Esophagus muscularis mucosa (tissue), 4 donors: ENCODE measurements at regions not wholly inside any gene's neighbourhood (a gene's known extent, or its start where the extent isn't known, plus 50 kb on each side); places are given as distances from the start of the nearest gene placed in this dataset.
A peak's percentile ranks its signal among the peaks of the same experiment; 100 is the strongest.

Experiments
- DNase-seq: peaks from one replicate; pipeline ENCODE4 v3.0.0-alpha.2; 2017; ENCODE audit errors: extremely low spot score
- H3K27ac ChIP-seq, 4 donors: fragments of 200-600 bp; sonication (generic); replicated peaks in 1 of 4; 1 replicate in 3 of 4; 2 replicates in 1 of 4; pipeline ENCODE4 v1.5.1; 2016 to 2019; ENCODE audit warnings: mild to moderate bottlenecking in 1 of 4
- H3K27me3 ChIP-seq, 4 donors: fragments of 200-600 bp; sonication (generic); one replicate each; pipeline versions ENCODE4 v1.5.1 to v1.6.0; 2016 to 2019
- H3K36me3 ChIP-seq, 4 donors: fragments of 200-600 bp; sonication (generic); one replicate each; pipeline ENCODE4 v1.5.1; 2016 to 2019
- H3K4me1 ChIP-seq, 4 donors: fragments of 200-600 bp; sonication (generic); one replicate each; pipeline ENCODE4 v1.5.1; 2016 to 2019
- H3K4me3 ChIP-seq, 4 donors: fragments of 200-600 bp; sonication (generic); 1 replicate in 2 of 4; 2 replicates in 2 of 4; pipeline ENCODE4 v1.5.1; 2016 to 2019; ENCODE audit warnings: mild to moderate bottlenecking in 4 of 4, moderate library complexity in 1 of 4
- H3K9me3 ChIP-seq, 4 donors: fragments of 200-600 bp; sonication (generic); 1 replicate in 3 of 4; 2 replicates in 1 of 4; pipeline ENCODE4 v1.5.1; 2016 to 2019
- CTCF ChIP-seq, 3 experiments: fragments of 200-600 bp in 2 of 3; fragments of 450-650 bp in 1 of 3; sonication (generic) in 2 of 3; IDR thresholded peaks; one replicate each; pipeline ENCODE4 v1.5.1; 2017 to 2019; ENCODE audit warnings: antibody characterized with exemption in 3 of 3, mild to moderate bottlenecking in 2 of 3, moderate library complexity in 1 of 3
- EP300 ChIP-seq: sonication (generic); formaldehyde crosslinking; IDR thresholded peaks from one replicate; pipeline ENCODE4 v1.6.1; 2017; ENCODE audit warnings: antibody characterized with exemption
- POLR2A ChIP-seq: fragments of 450-650 bp; IDR thresholded peaks from one replicate; pipeline ENCODE4 v1.6.1; 2017; ENCODE audit warnings: antibody characterized with exemption, moderate library complexity, mild to moderate bottlenecking, low read depth
- POLR2AphosphoS5 ChIP-seq, 2 donors: sonication (generic); formaldehyde crosslinking; IDR thresholded peaks; one replicate each; pipeline ENCODE4 v1.6.1; 2017; ENCODE audit warnings: antibody characterized with exemption in 2 of 2
- WGBS: methylation state at CpG from one replicate; pipeline ENCODE4 v1.1.5; 2018; 5-methylcytosine and 5-hydroxymethylcytosine counted together
- intact Hi-C: fragments of 100-400 bp; cut with DNase I; formaldehyde crosslinking; loops from one replicate; pipeline ENCODE4 v1.15.1; 2023

DNA sequence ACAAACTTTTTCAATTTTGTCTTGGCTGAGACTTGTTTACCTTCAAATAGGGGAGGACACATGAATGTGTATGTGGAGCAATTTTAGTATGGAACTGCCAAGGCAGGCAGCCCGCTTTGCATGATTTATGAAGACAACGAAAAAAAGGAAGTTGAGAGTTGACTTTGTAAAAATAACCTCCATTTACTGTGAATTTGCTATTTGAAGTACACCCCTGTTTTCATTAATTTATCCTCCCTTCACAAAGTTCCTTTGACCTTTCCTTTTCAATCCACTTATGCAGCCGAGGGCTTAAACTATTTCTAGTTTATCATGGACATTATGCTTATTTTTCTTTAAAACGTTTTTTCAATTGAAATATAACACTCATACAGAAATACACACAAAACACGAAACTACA, 369.6 kb upstream of the CADM1 start:
- Histone ChIP-seq H3K4me3 (no peak overlapping the region), H3K27ac (no peak overlapping the region), H3K36me3 (no peaks in the 10 kb centered on the region), H3K4me1 (no peaks in the 10 kb centered on the region), H3K9me3 (no peaks in the 10 kb centered on the region), H3K27me3 (peaks cover 0 to 11% (median 0%) of the 10 kb centered on the region in 4 donors)
- no peak for DNase-seq
- intact Hi-C loops = no loop called here
- TF ChIP-seq POLR2A = no peak
- TF ChIP-seq EP300 = no peak
- no peak for TF ChIP-seq CTCF (IDR thresholded peaks at IDR 0.05)
- no peak for TF ChIP-seq POLR2AphosphoS5 (IDR thresholded peaks at IDR 0.05)
- WGBS = 36% methylated on average over 5 of the region's 5 CpGs

GRCh38 chr11:115872416-115872815, 368.2 kb upstream of the CADM1 start:
- no peak for TF ChIP-seq EP300
- TF ChIP-seq CTCF (IDR thresholded peaks at IDR 0.05) = no peak
- TF ChIP-seq POLR2AphosphoS5 (IDR thresholded peaks at IDR 0.05) = no peak
- no peak for TF ChIP-seq POLR2A
- H3K36me3 ChIP-seq = no peaks in the 10 kb centered on the region
- peaks cover 0 to 11% (median 0%) of the 10 kb centered on the region in 4 donors for H3K27me3 ChIP-seq
- 62% methylated on average over 5 of the region's 5 CpGs for WGBS
- H3K9me3 ChIP-seq = no peaks in the 10 kb centered on the region
- no peak overlapping the region for H3K4me3 ChIP-seq
- no peak for DNase-seq
- intact Hi-C loops = no loop called here
- no peak overlapping the region for H3K27ac ChIP-seq
- H3K4me1 ChIP-seq = no peaks in the 10 kb centered on the region

DNA sequence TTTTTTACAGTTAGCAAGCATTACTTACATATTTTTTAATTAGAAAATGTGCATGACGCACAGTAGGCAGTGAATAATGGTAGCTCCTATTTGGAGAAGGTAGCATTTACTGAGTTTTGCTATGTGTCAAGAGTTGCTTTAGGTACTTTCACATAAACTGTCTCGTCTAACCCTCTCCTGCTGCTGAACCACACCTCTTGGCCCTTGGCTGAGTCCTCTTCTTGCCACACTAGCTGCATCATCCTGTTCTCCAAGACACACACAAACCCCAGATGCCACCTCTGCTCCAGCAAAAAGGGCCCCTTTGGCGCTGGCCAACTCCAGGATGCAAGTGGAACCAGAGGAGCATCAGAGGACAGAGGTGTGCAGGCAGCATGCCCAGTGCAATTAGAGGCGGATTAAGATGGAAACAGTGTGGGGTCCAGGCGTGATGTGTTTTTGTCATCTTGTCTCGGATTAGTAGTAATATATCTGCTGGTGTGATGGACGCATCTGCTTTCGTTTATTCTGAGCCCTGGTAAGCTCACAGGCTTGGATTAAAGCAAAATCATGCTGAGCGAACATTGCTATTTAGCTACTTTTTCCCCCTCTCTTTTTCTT, 367.0 kb upstream of the CADM1 start:
- no peaks in the 10 kb centered on the region for H3K9me3 ChIP-seq
- 90% methylated on average over 9 of the region's 9 CpGs for WGBS
- TF ChIP-seq EP300 = no peak
- TF ChIP-seq POLR2AphosphoS5 (IDR thresholded peaks at IDR 0.05) = no peak
- no peak for TF ChIP-seq POLR2A
- no peak for TF ChIP-seq CTCF (IDR thresholded peaks at IDR 0.05)
- no peak for DNase-seq
- H3K36me3 ChIP-seq = no peaks in the 10 kb centered on the region
- H3K27ac ChIP-seq = no peak overlapping the region
- peaks cover 0 to 11% (median 0%) of the 10 kb centered on the region in 4 donors for H3K27me3 ChIP-seq
- intact Hi-C loops = no loop called here
- no peaks in the 10 kb centered on the region for H3K4me1 ChIP-seq
- H3K4me3 ChIP-seq = no peak overlapping the region

DNA sequence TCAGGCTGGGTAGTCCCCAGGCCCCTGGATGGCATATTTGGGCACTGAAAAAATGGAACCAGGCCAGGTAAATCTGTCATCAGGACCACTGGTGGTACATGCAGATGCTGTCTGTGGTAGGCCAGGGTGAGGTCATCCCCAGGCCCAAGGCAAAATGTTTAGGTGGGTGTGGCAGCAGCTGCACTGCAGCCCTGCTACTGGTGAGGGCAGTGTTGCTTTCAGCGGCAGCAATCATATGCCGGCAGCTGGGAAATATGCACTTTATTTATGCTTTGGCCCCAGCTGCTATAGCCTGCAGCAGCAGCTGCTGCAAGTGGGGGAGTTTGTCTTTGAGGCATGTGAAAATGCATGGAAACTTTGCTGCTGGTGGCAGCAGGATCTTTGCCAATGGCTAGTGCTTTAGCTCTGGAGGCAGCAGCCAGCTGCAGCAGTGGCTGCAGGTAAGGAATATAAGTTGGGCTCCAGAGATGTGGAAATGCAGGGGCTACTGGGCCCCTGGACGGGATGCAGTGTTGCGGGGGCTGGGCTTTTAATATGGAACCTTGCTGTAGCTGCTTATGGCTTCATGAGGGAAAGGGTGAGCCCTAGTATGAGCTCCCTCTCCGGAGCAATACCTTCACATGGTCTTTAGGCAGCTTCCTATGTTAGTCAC, 365.7 kb upstream of the CADM1 start:
- Histone ChIP-seq H3K27me3 (peaks cover 0 to 11% (median 0%) of the 10 kb centered on the region in 4 donors), H3K36me3 (no peaks in the 10 kb centered on the region), H3K9me3 (no peaks in the 10 kb centered on the region), H3K4me3 (no peak overlapping the region), H3K4me1 (no peaks in the 10 kb centered on the region), H3K27ac (no peak overlapping the region)
- 69% methylated on average over 3 of the region's 5 CpGs for WGBS
- no peak for TF ChIP-seq POLR2AphosphoS5 (IDR thresholded peaks at IDR 0.05)
- TF ChIP-seq CTCF (IDR thresholded peaks at IDR 0.05) = peak in 1 of 3 experiments; percentile 14
- intact Hi-C loops = no loop called here
- no peak for DNase-seq

DNA sequence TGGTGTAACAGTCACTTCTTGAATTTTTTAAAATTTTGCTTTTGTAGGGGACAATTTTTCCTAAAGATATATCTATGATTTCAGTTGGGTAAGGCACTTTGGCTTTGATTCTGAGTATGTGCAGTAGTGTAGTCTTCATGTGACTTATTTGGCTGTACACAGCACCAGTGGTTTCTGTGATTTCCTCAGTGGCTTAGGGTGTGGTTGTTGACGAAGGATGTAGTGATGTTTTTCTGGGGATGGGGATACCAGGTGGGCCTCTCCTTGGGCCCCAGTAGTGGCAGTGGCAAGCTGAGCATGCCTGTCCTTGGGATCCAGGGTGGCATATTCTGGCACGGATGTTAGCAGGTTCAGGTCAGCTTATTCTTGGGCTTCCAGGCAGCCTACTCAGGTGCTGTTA, 364.9 kb upstream of the CADM1 start:
- Histone ChIP-seq H3K9me3 (no peaks in the 10 kb centered on the region), H3K4me1 (no peaks in the 10 kb centered on the region), H3K27me3 (peaks cover 0 to 11% (median 0%) of the 10 kb centered on the region in 4 donors), H3K4me3 (no peak overlapping the region), H3K27ac (no peak overlapping the region), H3K36me3 (no peaks in the 10 kb centered on the region)
- no peak for DNase-seq
- TF ChIP-seq EP300 (no peak), POLR2A (no peak), CTCF (IDR thresholded peaks at IDR 0.05) (no peak), POLR2AphosphoS5 (IDR thresholded peaks at IDR 0.05) (no peak)
- WGBS = 85% methylated on average over 2 of the region's 2 CpGs
- intact Hi-C loops = no loop called here
